Stomach (tissue), 8 donors: ENCODE measurements at regions not wholly inside any gene's neighbourhood (a gene's known extent, or its start where the extent isn't known, plus 50 kb on each side); places are given as distances from the start of the nearest gene placed in this dataset.

ENCODE experiments used
- DNase-seq, 2 donors: peaks; one replicate each; pipeline versions ENCODE4 v3.0.0 to v3.0.0-alpha.2; 2013 to 2019
- H3K27ac ChIP-seq, 5 donors: fragments of 200-600 bp in 4 of 5; sonication (generic) in 4 of 5; one replicate each; pipeline ENCODE4 v1.5.1; 2013 to 2019; ENCODE audit warnings: mild to moderate bottlenecking in 1 of 5, moderate library complexity in 1 of 5
- H3K27me3 ChIP-seq, 3 donors: fragments of 200-600 bp; sonication (generic); one replicate each; pipeline ENCODE4 v1.5.1; 2017 to 2019; ENCODE audit warnings: mixed run types in 1 of 3
- H3K36me3 ChIP-seq, 4 donors: fragments of 200-600 bp; sonication (generic); 1 replicate in 3 of 4; 2 replicates in 1 of 4; pipeline ENCODE4 v1.5.1; 2016 to 2019
- H3K4me1 ChIP-seq, 4 donors: fragments of 200-600 bp; sonication (generic); one replicate each; pipeline ENCODE4 v1.5.1; 2016 to 2019
- H3K4me3 ChIP-seq, 4 donors: fragments of 200-600 bp; sonication (generic) in 3 of 4; one replicate each; pipeline ENCODE4 v1.5.1; 2016 to 2019; ENCODE audit warnings: mild to moderate bottlenecking in 1 of 4
- H3K9me3 ChIP-seq, 4 donors: fragments of 200-600 bp; sonication (generic); one replicate each; pipeline ENCODE4 v1.5.1; 2016 to 2019
- CTCF ChIP-seq, 7 experiments: fragments of 450-650 bp in 4 of 7; fragments of 200-600 bp in 3 of 7; sonication (generic) in 3 of 7; IDR thresholded peaks; one replicate each; pipeline ENCODE4 v1.5.1; 2016 to 2019; ENCODE audit warnings: antibody characterized with exemption in 7 of 7, control low read depth in 2 of 7, mild to moderate bottlenecking in 1 of 7
- EP300 ChIP-seq: sonication (generic); formaldehyde crosslinking; IDR thresholded peaks from one replicate; pipeline ENCODE4 v1.6.1; 2017; ENCODE audit warnings: antibody characterized with exemption
- POLR2A ChIP-seq, 4 donors: fragments of 450-650 bp; IDR thresholded peaks; one replicate each; pipeline ENCODE4 v1.6.1; 2016; ENCODE audit warnings: antibody characterized with exemption in 4 of 4, control low read depth in 2 of 4, mild to moderate bottlenecking in 1 of 4, moderate library complexity in 1 of 4
- POLR2AphosphoS5 ChIP-seq, 3 donors: sonication (generic); formaldehyde crosslinking; IDR thresholded peaks; one replicate each; pipeline ENCODE4 v1.6.1; 2016; ENCODE audit warnings: antibody characterized with exemption in 3 of 3
- WGBS, 5 donors: extraction: QIAGEN DNeasy Blood & Tissue Kit in 3 of 5; methylation state at CpG; one replicate each; pipeline versions ENCODE4 v1.1.5 to v1.1.7; 2013 to 2018; 5-methylcytosine and 5-hydroxymethylcytosine counted together
- intact Hi-C: fragments of 100-400 bp; cut with DNase I; formaldehyde crosslinking; loops from one replicate; pipeline ENCODE4 v1.15.1; 2023; ENCODE audit warnings: low total_unique reads
- small RNA-seq, 4 donors: library from RNA; depleted of rRNA; stranded (forward); fragments of <200 nt; gene quantifications; one replicate each; pipeline ENCODE3, GENCODE V24; 2016
- donor health status: healthy with polysubstance abuse.
- donor health status: Bipolar disorder and iron deficiency.
- donor health status: healthy.

GRCh38 chr4:166675411-166675810, 558.9 kb downstream of the SPOCK3 start:
- Histone ChIP-seq H3K4me1 (no peaks in the 10 kb centered on the region), H3K9me3 (no peaks in the 10 kb centered on the region), H3K36me3 (no peaks in the 10 kb centered on the region), H3K4me3 (no peak overlapping the region), H3K27ac (no peak overlapping the region), H3K27me3 (no peaks in the 10 kb centered on the region)
- no peak for TF ChIP-seq POLR2AphosphoS5 (IDR thresholded peaks at IDR 0.05)
- no peak for TF ChIP-seq POLR2A (IDR thresholded peaks at IDR 0.05)
- no peak for TF ChIP-seq CTCF (IDR thresholded peaks at IDR 0.05)
- no peak for TF ChIP-seq EP300
- intact Hi-C loops, result no loop called here
- 49 to 69% (median 65%) methylated on average over 4 of the region's 4 CpGs for WGBS, 5 donors
- DNase-seq, result no peak

- intact Hi-C loops, result no loop called here
- WGBS, 5 donors, result 79 to 92% (median 86%) methylated on average over 1 of the region's 1 CpG
- TF ChIP-seq POLR2A (IDR thresholded peaks at IDR 0.05) (no peak), POLR2AphosphoS5 (IDR thresholded peaks at IDR 0.05) (no peak), CTCF (IDR thresholded peaks at IDR 0.05) (no peak), EP300 (no peak)
- DNase-seq, result no peak
- no peaks in the 10 kb centered on the region for H3K4me1 ChIP-seq
- H3K27ac ChIP-seq, result no peak overlapping the region
- no peaks in the 10 kb centered on the region for H3K27me3 ChIP-seq
- no peak overlapping the region for H3K4me3 ChIP-seq
- no peaks in the 10 kb centered on the region for H3K36me3 ChIP-seq
- H3K9me3 ChIP-seq, result no peaks in the 10 kb centered on the region
Observed at GRCh38 chr4:166680796-166681195, 553.5 kb downstream of the SPOCK3 start.

- TF ChIP-seq EP300 (no peak), CTCF (IDR thresholded peaks at IDR 0.05) (no peak), POLR2AphosphoS5 (IDR thresholded peaks at IDR 0.05) (no peak), POLR2A (IDR thresholded peaks at IDR 0.05) (no peak)
- H3K4me1 ChIP-seq, result no peaks in the 10 kb centered on the region
- intact Hi-C loops, result no loop called here
- no peak overlapping the region for H3K27ac ChIP-seq
- WGBS, 5 donors, result 47 to 63% (median 54%) methylated on average over 3 of the region's 3 CpGs
- no peaks in the 10 kb centered on the region for H3K36me3 ChIP-seq
- DNase-seq, result no peak
- H3K4me3 ChIP-seq, result no peak overlapping the region
- H3K27me3 ChIP-seq, result no peaks in the 10 kb centered on the region
- no peaks in the 10 kb centered on the region for H3K9me3 ChIP-seq
Observed at GRCh38 chr4:166682200-166682599, 552.1 kb downstream of the SPOCK3 start.

Small RNAs in the stretch of these regions (small RNA-seq; reads per million reads assigned to genes)
- 0 reads per million in 4 donors for gene RF00019
